HEK293 (cell line): ENCODE measurements at regions not wholly inside any gene's neighbourhood (a gene's known extent, or its start where the extent isn't known, plus 50 kb on each side); places are given as distances from the start of the nearest gene placed in this dataset.

Experiments used
- CTCF ChIP-seq: fragments of 450-650 bp; formaldehyde crosslinking; IDR thresholded peaks from 2 replicates; pipeline ENCODE4 v1.5.1; 2016; ENCODE audit warnings: missing biosample characterization, missing genetic modification characterization
- HOXD13 ChIP-seq: sonication (generic); formaldehyde crosslinking; IDR thresholded peaks from 2 replicates; pipeline ENCODE4 v1.8.0; 2022; ENCODE audit warnings: missing genetic modification reagents, borderline replicate concordance
- MEIS1 ChIP-seq: sonication (generic); formaldehyde crosslinking; IDR thresholded peaks from 2 replicates; pipeline ENCODE4 v1.8.1; 2022; ENCODE audit warnings: missing genetic modification reagents, mild to moderate bottlenecking, borderline replicate concordance
- REPIN1 ChIP-seq: fragments of 450-650 bp; formaldehyde crosslinking; IDR thresholded peaks from 2 replicates; pipeline ENCODE4 v1.5.1; 2017; ENCODE audit warnings: missing biosample characterization, missing genetic modification characterization, low read depth
- REST ChIP-seq: fragments of 450-650 bp; formaldehyde crosslinking; IDR thresholded peaks from 2 replicates; pipeline ENCODE4 v1.5.1; 2016; ENCODE audit warnings: missing biosample characterization, missing genetic modification characterization
- ZBTB20 ChIP-seq: fragments of 450-650 bp; formaldehyde crosslinking; IDR thresholded peaks from 2 replicates; pipeline ENCODE4 v1.5.1; 2016; ENCODE audit warnings: missing biosample characterization, missing genetic modification characterization
- ZBTB26 ChIP-seq: fragments of 450-650 bp; formaldehyde crosslinking; optimal IDR thresholded peaks from 2 replicates; pipeline ENCODE3; 2016; ENCODE audit warnings: missing biosample characterization, mild to moderate bottlenecking, missing genetic modification characterization
- ZNF140 ChIP-seq: fragments of 450-650 bp; formaldehyde crosslinking; IDR thresholded peaks from 2 replicates; pipeline ENCODE4 v1.5.1; 2016; ENCODE audit warnings: missing biosample characterization, missing genetic modification characterization
- ZNF274 ChIP-seq, 2 experiments: fragments of 200-500 bp in 1 of 2; fragments of 450-650 bp in 1 of 2; sonication (Bioruptor generic) in 1 of 2; formaldehyde crosslinking in 1 of 2; IDR thresholded peaks; 2 replicates each; pipeline versions ENCODE4 v1.5.1 to v1.6.1; 2014 to 2016; ENCODE audit warnings: borderline replicate concordance in 1 of 2, inconsistent platforms in 1 of 2, low read length in 1 of 2, missing biosample characterization in 1 of 2, missing genetic modification characterization in 1 of 2
- ZNF610 ChIP-seq: fragments of 450-650 bp; formaldehyde crosslinking; IDR thresholded peaks from 2 replicates; pipeline ENCODE4 v1.5.1; 2016; ENCODE audit warnings: missing biosample characterization, missing genetic modification characterization, borderline replicate concordance
- ZNF621 ChIP-seq: fragments of 450-650 bp; formaldehyde crosslinking; IDR thresholded peaks from 2 replicates; pipeline ENCODE4 v1.5.1; 2017; ENCODE audit warnings: missing biosample characterization, missing genetic modification characterization
- ZNF664 ChIP-seq: fragments of 450-650 bp; formaldehyde crosslinking; IDR thresholded peaks from 2 replicates; pipeline ENCODE4 v1.5.1; 2016; ENCODE audit warnings: missing biosample characterization, missing genetic modification characterization

- TF ChIP-seq MEIS1 (CRISPR knock-in tag) (no peak), ZNF610 (no peak), REST (tag by site-specific recombination) (no peak), ZNF274 (IDR thresholded peaks at IDR 0.05; ENCODE audit: low read length) (no peak), ZNF274 (tag by site-specific recombination; IDR thresholded peaks at IDR 0.05; ENCODE audit: borderline replicate concordance) (no peak), ZNF621 (tag by site-specific recombination) (no peak), CTCF (tag by site-specific recombination) (no peak), REPIN1 (no peak), ZBTB26 (tag by site-specific recombination) (no peak), ZNF140 (tag by site-specific recombination) (no peak), ZNF664 (tag by site-specific recombination) (no peak), HOXD13 (no peak), ZBTB20 (tag by site-specific recombination) (no peak)
These were observed 219.6 kb upstream of the POU3F1 start for GRCh38 chr1:38266197-38266520.
